IMR-90 (cell line): ENCODE measurements at regions not wholly inside any gene's neighbourhood (a gene's known extent, or its start where the extent isn't known, plus 50 kb on each side); places are given as distances from the start of the nearest gene placed in this dataset.

Source experiments
- ATAC-seq: fragments of 200-7000 bp; cut with Tn5 transposase; 2 replicates; pipeline ENCODE4 v1.9.1; 2020; ENCODE audit warnings: low read depth, mild to moderate bottlenecking, moderate library complexity
- BruUV-seq: library from RNA; stranded (reverse); fragments of 400-500 nt; replicated peaks from 2 replicates; lab custom pipeline; 2021; lab: Mats Ljungman, UMichigan
- CTCF ChIA-PET: fragments of 300-600 bp; formaldehyde crosslinking; extraction: SDS; loops from one replicate; lab custom pipeline; 2021; ENCODE audit warnings: antibody characterized with exemption; lab: Yijun Ruan, JAX
- POLR2A ChIA-PET: fragments of 300-600 bp; sonication (Branson Sonifier 250); formaldehyde crosslinking; loops from one replicate; lab custom pipeline; 2022; ENCODE audit warnings: antibody characterized with exemption; ENCODE audit not compliant: unreplicated experiment; lab: Charles Lee
- DNase-seq: peaks from one replicate; pipeline ENCODE4 v3.0.0; 2013
- H2AFZ ChIP-seq: replicated peaks from 2 replicates; pipeline ENCODE3; 2013; ENCODE audit warnings: low read length, mild to moderate bottlenecking; ENCODE audit not compliant: poor library complexity
- H2AK5ac ChIP-seq: 2 replicates; pipeline ENCODE4 v1.6.1; 2013; ENCODE audit warnings: low read depth, low read length, inconsistent platforms
- H2AK9ac ChIP-seq: replicated peaks from 2 replicates; pipeline ENCODE3; 2013; ENCODE audit warnings: mild to moderate bottlenecking, low read depth, low read length, moderate library complexity; ENCODE audit not compliant: poor library complexity
- H2BK120ac ChIP-seq: 2 replicates; pipeline ENCODE4 v1.6.1; 2013; ENCODE audit warnings: low read depth, low read length, inconsistent platforms
- H2BK15ac ChIP-seq: 3 replicates; pipeline ENCODE4 v1.6.1; 2013; ENCODE audit warnings: low read depth, low read length, inconsistent platforms
- H2BK20ac ChIP-seq: 2 replicates; pipeline ENCODE4 v1.6.1; 2013; ENCODE audit warnings: low read depth, mild to moderate bottlenecking, inconsistent platforms, low read length, moderate library complexity
- H2BK5ac ChIP-seq: 2 replicates; pipeline ENCODE4 v1.6.1; 2013; ENCODE audit warnings: mild to moderate bottlenecking, low read depth, low read length, inconsistent platforms; ENCODE audit not compliant: poor library complexity, severe bottlenecking
- H3K14ac ChIP-seq: replicated peaks from 2 replicates; pipeline ENCODE4 v1.6.1; 2013; ENCODE audit warnings: low read depth, low read length, inconsistent platforms
- H3K18ac ChIP-seq: 2 replicates; pipeline ENCODE4 v1.6.1; 2013; ENCODE audit warnings: low read depth, low read length, control low read depth
- H3K23ac ChIP-seq: 2 replicates; pipeline ENCODE4 v1.6.1; 2013; ENCODE audit warnings: low read depth, low read length, inconsistent platforms
- H3K27ac ChIP-seq: 2 replicates; pipeline ENCODE4 v1.5.1; 2013; ENCODE audit warnings: mild to moderate bottlenecking, control low read depth, low read length; ENCODE audit not compliant: insufficient read depth
- H3K27me3 ChIP-seq: 2 replicates; pipeline ENCODE4 v1.6.1; 2013; ENCODE audit warnings: low read length; ENCODE audit not compliant: control insufficient read depth, insufficient read depth
- H3K36me3 ChIP-seq: 2 replicates; pipeline ENCODE4 v1.6.1; 2013; ENCODE audit warnings: low read length, mixed read lengths; ENCODE audit not compliant: control insufficient read depth, insufficient read depth
- H3K4ac ChIP-seq: 2 replicates; pipeline ENCODE4 v1.6.1; 2013; ENCODE audit warnings: low read depth, low read length, inconsistent platforms
- H3K4me1 ChIP-seq: 2 replicates; pipeline ENCODE4 v1.6.1; 2013; ENCODE audit warnings: low read length, mixed read lengths; ENCODE audit not compliant: control insufficient read depth, insufficient read depth
- H3K4me2 ChIP-seq: 2 replicates; pipeline ENCODE4 v1.6.1; 2013; ENCODE audit warnings: low read depth, mild to moderate bottlenecking, control low read depth, low read length, moderate library complexity
- H3K4me3 ChIP-seq: 2 replicates; pipeline ENCODE4 v1.5.1; 2013; ENCODE audit warnings: low read depth, mild to moderate bottlenecking, control low read depth, low read length, moderate library complexity; ENCODE audit not compliant: insufficient read depth
- H3K56ac ChIP-seq: 2 replicates; pipeline ENCODE4 v1.6.1; 2013; ENCODE audit warnings: low read length, inconsistent platforms; ENCODE audit not compliant: insufficient read depth; ENCODE audit errors: extremely low read depth
- H3K79me1 ChIP-seq, 2 experiments: 2 replicates each; pipeline ENCODE4 v1.6.1; 2013; ENCODE audit warnings: low read length in 2 of 2, inconsistent platforms in 1 of 2, low read depth in 1 of 2
- H3K9ac ChIP-seq: 2 replicates; pipeline ENCODE4 v1.6.1; 2013; ENCODE audit warnings: low read depth, low read length, control low read depth
- H3K9me1 ChIP-seq: 2 replicates; pipeline ENCODE4 v1.6.1; 2013; ENCODE audit warnings: low read length, inconsistent platforms; ENCODE audit not compliant: insufficient read depth
- H3K9me3 ChIP-seq: 2 replicates; pipeline ENCODE4 v1.6.1; 2013; ENCODE audit warnings: low read length; ENCODE audit not compliant: control insufficient read depth, insufficient read depth
- H4K20me1 ChIP-seq: 2 replicates; pipeline ENCODE4 v1.6.1; 2013; ENCODE audit warnings: low read length, inconsistent platforms; ENCODE audit not compliant: insufficient read depth
- H4K5ac ChIP-seq: 2 replicates; pipeline ENCODE4 v1.6.1; 2013; ENCODE audit warnings: mild to moderate bottlenecking, low read depth, low read length, control low read depth
- H4K8ac ChIP-seq, 2 experiments: 2 replicates each; pipeline ENCODE4 v1.6.1; 2013; ENCODE audit warnings: low read depth in 2 of 2, low read length in 2 of 2, control low read depth in 1 of 2, inconsistent platforms in 1 of 2
- H4K91ac ChIP-seq: 2 replicates; pipeline ENCODE4 v1.6.1; 2013; ENCODE audit warnings: low read depth, low read length, inconsistent platforms; ENCODE audit not compliant: insufficient read depth
- BHLHE40 ChIP-seq: fragments of 150-350 bp; IDR thresholded peaks from 2 replicates; pipeline ENCODE4 v1.6.1; 2016; ENCODE audit warnings: mild to moderate bottlenecking, low read depth, low read length
- CEBPB ChIP-seq: IDR thresholded peaks from 2 replicates; pipeline ENCODE4 v1.6.1; 2012; ENCODE audit warnings: low read depth, low read length, improper control_type of control experiment
- ELK1 ChIP-seq: fragments of 150-350 bp; IDR thresholded peaks from 2 replicates; pipeline ENCODE4 v1.6.1; 2016; ENCODE audit warnings: low read depth, mild to moderate bottlenecking, low read length, moderate library complexity, borderline replicate concordance
- FOS ChIP-seq: fragments of 150-350 bp; IDR thresholded peaks from 2 replicates; pipeline ENCODE4 v1.6.1; 2016; ENCODE audit warnings: low read depth, low read length
- MAFK ChIP-seq: IDR thresholded peaks from 2 replicates; pipeline ENCODE4 v1.6.1; 2012; ENCODE audit warnings: low read depth, low read length, improper control_type of control experiment
- MAZ ChIP-seq: IDR thresholded peaks from 2 replicates; pipeline ENCODE4 v1.6.1; 2012; ENCODE audit warnings: low read depth, mild to moderate bottlenecking, low read length, improper control_type of control experiment, moderate library complexity, borderline replicate concordance
- NFE2L2 ChIP-seq: fragments of 150-350 bp; IDR thresholded peaks from 2 replicates; pipeline ENCODE4 v1.6.1; 2016; ENCODE audit warnings: low read depth, mild to moderate bottlenecking, low read length
- POLR2A ChIP-seq: IDR thresholded peaks from 2 replicates; pipeline ENCODE4 v1.6.1; 2012; ENCODE audit warnings: mild to moderate bottlenecking, low read depth, low read length
- RAD21 ChIP-seq: IDR thresholded peaks from 2 replicates; pipeline ENCODE4 v1.6.1; 2012; ENCODE audit warnings: low read length, improper control_type of control experiment
- RFX5 ChIP-seq: IDR thresholded peaks from 2 replicates; pipeline ENCODE4 v1.8.0; 2012; ENCODE audit warnings: low read depth, mild to moderate bottlenecking, low read length, moderate library complexity
- SMC3 ChIP-seq: fragments of 150-350 bp; IDR thresholded peaks from 2 replicates; pipeline ENCODE4 v1.6.1; 2016; ENCODE audit warnings: low read depth, mild to moderate bottlenecking, antibody characterized with exemption, low read length, moderate library complexity
- WGBS, 2 experiments: methylation state at CpG; one replicate each; pipeline versions ENCODE4 v1.1.5 to v1.1.7; 2013; ENCODE audit warnings: missing lambda C conversion rate in 2 of 2; ENCODE audit not compliant: insufficient read length in 1 of 2; ENCODE audit errors: extremely low coverage in 2 of 2; 5-methylcytosine and 5-hydroxymethylcytosine counted together
- dilution Hi-C: fragments of 300-500 bp; cut with HindIII; formaldehyde crosslinking; loops from one replicate; pipeline ENCODE4 v1.14.3; 2018; ENCODE audit warnings: low sequenced_read_pairs; ENCODE audit not compliant: unreplicated experiment
- in situ Hi-C: fragments of 300-500 bp; cut with MboI; formaldehyde crosslinking; loops from 3 replicates; pipeline ENCODE4 v1.14.3; 2019; ENCODE audit warnings: low sequenced_read_pairs, inconsistent platforms, mixed read lengths
- intact Hi-C: fragments of 100-400 bp; cut with micrococcal nuclease; formaldehyde crosslinking; loops from 2 replicates; pipeline ENCODE4 v1.10.0; 2022

- Histone ChIP-seq H2BK5ac (no peak overlapping the region), H2BK15ac (no peak overlapping the region), H3K36me3 (no peaks in the 10 kb centered on the region), H4K91ac (no peak overlapping the region), H3K4me1 (no peaks in the 10 kb centered on the region), H2AK9ac (no peak overlapping the region), H3K4ac (no peak overlapping the region), H3K4me3 (no peak overlapping the region), H3K9me1 (no peaks in the 10 kb centered on the region), H3K4me2 (no peak overlapping the region), H2BK120ac (no peak overlapping the region), H2AFZ (no peak overlapping the region), H3K27me3 (no peaks in the 10 kb centered on the region), H3K56ac (no peak overlapping the region), H3K23ac (no peak overlapping the region), H4K5ac (no peak overlapping the region), H4K8ac (no peak overlapping the region), H4K20me1 (no peaks in the 10 kb centered on the region), H3K9ac (no peak overlapping the region), H2AK5ac (no peak overlapping the region), H2BK20ac (no peak overlapping the region), H3K18ac (no peak overlapping the region), H3K27ac (no peak overlapping the region), H3K9me3 (peaks cover 6% of the 10 kb centered on the region), H3K79me1 (no peaks in the 10 kb centered on the region), H3K14ac (no peak overlapping the region)
- no TSS peak for BruUV-seq
- DNase-seq (no peak), ATAC-seq (no peak)
- CTCF ChIA-PET = no interaction called here
- POLR2A ChIA-PET = no interaction called here
- in situ Hi-C loops = no loop called here
- dilution Hi-C loops = no loop called here
- TF ChIP-seq RFX5 (no peak), FOS (no peak), POLR2A (no peak), BHLHE40 (no peak), MAZ (no peak), NFE2L2 (no peak), RAD21 (no peak), MAFK (no peak), SMC3 (no peak), ELK1 (no peak), CEBPB (no peak)
- intact Hi-C loops = no loop called here
- no CpG with 5 or more reads among the region's 1 CpG for WGBS, 2 experiments
These were observed 778.1 kb downstream of the TLR4 start for GRCh38 chr9:118482306-118482705.
